ENCODE measurements at regions not wholly inside any gene's neighbourhood (a gene's known extent, or its start where the extent isn't known, plus 50 kb on each side); places are given as distances from the start of the nearest gene placed in this dataset.
"Not testable (repeated sequence)": the region's sequence is repeated elsewhere in the genome, so short reads cannot be mapped to it uniquely, and the experiment has no call there.

DNA sequence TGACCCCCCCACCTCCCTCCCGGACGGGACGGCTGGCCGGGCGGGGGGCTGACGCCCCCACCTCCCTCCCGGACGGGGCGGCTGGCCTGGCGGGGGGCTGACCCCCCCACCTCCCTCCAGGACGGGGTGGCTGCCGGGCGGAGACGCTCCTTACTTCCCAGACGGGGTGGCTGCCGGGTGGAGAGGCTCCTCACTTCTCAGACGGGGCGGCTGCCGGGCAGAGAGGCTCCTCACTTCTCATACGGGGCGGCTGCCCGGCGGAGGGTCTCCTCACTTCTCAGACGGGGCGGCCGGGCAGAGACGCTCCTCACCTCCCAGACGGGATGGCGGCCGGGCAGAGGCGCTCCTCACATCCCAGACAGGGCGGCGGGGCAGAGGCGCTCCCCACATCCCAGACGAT lies 84.7 kb downstream of the OR2B2 start:
- not testable (repeated sequence) for DNase-seq (ENCODE audit: low read depth in 4 of 4, low spot score in 3 of 4)

DNA sequence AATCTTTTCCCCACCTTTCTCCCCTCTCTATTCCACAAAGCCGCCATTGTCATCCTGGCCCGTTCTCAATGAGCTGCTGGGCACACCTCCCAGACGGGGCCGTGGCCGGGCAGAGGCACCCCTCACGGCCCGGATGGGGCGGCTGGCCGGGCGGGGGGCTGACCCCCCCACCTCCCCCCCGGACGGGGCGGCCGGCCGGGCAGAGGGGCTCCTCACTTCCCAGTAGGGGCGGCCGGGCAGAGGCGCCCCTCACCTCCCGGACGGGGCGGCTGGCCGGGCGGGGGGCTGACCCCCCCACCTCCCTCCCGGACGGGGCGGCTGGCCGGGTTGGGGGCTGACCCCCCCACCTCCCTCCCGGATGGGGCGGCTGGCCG lies 85.6 kb downstream of the OR2B2 start:
- DNase-seq (ENCODE audit: low read depth in 4 of 4, low spot score in 3 of 4), result not testable (repeated sequence)

DNA sequence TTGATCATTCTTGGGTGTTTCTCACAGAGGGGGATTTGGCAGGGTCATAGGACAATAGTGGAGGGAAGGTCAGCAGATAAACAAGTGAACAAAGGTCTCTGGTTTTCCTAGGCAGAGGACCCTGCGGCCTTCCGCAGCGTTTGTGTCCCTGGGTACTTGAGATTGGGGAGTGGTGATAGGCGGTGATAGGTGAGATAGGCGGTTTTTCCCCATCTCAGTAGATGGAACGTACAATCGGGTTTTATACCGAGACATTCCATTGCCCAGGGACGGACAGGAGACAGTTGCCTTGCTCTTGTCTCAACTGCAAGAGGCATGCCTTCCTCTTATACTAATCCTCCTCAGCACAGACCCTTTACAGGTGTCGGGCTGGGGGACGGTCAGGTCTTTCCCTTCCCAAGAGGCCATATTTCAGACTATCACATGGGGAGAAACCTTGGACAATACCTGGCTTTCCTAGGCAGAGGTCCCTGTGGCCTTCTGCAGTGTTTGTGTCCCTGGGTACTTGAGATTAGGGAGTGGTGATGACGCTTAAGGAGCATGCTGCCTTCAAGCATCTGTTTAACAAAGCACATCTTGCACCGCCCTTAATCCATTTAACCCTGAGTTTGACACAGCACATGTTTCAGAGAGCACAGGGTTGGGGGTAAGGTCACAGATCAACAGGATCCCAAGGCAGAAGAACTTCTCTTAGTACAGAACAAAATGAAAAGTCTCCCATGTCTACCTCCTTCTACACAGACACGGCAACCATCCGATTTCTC lies 86.2 kb downstream of the OR2B2 start:
- DNase-seq (ENCODE audit: low read depth in 4 of 4, low spot score in 3 of 4), result not testable (repeated sequence)

DNA sequence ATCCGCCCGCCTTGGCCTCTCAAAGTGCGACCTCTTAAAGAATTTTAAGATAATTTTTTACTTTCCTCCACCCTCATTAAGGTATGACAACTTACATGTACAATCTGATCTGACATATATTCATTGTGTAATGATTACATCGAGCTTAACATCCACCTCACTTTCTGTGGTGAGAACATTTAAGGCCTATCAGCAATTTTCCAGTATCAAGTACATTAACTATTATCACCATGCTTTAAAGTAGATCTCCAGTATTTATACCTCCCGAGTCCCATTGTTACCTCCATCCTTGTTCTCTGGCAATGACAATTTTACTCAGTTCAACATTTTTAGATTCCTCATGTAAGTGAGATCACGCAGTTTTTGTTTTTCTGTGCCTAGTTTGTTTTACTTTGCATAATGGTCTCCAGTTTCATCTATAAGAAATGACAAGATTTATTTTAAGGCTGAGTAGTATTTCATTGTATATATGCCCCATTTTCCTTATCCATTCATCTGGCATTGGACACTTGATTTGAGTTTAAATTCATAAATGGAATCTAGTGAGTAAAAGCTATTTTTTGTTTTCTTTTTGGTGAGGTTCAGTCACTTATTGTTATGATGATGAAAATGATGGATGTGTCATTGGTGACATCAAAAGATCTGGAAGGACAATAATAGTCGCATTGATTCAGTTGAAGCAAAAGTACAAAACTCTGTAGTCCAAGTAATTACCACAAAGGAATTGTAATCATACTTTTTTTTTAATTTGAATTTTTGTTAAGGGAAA lies 87.0 kb downstream of the OR2B2 start:
- DNase-seq (ENCODE audit: low read depth in 4 of 4, low spot score in 3 of 4), result no peak

DNA sequence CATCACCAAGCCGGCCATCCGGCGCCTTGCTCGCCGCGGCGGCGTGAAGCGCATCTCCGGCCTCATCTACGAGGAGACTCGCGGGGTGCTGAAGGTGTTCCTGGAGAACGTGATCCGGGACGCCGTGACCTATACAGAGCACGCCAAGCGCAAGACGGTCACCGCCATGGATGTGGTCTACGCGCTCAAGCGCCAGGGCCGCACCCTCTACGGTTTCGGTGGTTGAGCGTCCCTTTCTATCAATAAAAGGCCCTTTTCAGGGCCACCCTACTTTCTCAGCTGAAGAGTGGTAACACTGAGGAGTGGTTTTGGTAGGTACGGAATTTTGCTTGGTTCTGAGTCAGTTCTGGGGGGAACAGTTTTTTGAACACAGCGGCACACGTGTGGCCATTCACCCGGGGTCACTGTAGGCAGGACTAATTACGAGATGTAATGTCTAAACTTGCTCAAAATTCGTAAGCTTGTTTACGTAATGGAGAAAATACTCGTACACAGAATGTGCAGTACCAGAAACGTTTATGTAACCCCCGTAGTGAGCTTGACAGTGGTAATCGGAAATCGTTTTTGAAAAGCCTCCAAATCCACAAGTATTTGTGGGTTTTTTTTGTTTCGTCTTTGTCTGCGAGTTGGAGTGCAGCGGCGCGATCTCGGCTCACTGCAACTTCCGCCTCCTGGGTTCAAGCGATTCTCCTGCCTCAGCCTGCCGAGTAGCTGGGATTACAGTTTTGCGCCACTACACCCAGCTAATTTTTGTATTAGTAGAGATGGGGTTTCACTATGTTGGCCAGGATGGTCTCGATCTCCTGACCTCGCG lies 87.8 kb downstream of the OR2B2 start:
- not testable (repeated sequence) for DNase-seq (ENCODE audit: low read depth in 4 of 4, low spot score in 3 of 4)

DNA sequence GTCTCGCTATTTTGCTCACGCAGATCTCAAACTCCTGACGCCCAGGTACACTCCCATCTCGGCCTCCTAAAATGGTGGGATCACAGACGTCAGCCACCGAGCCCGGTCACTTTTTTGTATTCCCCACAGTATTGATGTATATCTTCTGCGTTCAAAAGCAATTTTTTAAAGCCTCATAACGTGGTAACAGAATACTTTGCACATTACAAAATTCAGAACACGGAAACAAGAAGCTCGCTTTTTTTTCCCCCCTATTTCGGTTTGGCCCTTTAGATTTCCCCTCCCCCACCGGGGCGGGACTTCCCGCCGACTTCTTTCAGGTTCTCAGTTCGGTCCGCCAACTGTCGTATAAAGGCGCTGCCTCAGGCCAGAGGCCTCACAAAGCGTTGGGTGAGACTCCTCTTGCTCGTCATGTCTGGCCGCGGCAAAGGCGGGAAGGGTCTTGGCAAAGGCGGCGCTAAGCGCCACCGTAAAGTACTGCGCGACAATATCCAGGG lies 88.4 kb downstream of the OR2B2 start:
- DNase-seq (ENCODE audit: low read depth in 4 of 4, low spot score in 3 of 4), result not testable (repeated sequence)

DNA sequence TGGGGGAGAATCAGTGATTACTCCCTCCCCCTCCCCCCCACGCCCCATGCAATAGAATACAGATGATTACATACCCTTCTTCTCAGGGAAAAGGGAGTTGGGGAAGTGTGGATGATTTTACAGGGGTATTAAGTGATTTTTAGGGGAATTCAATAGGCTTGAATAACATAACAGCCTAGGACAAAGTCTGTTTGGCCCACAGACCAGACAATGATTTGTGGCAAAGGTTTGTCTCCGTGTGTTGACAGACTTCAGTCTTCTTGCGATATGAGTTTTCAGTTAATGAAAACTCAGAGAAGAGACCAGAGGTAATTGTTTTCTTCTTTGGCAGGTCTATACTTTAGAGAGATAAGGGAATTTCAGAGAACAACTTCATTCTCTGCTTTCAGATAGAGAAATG lies 95.3 kb downstream of the OR2B2 start:
- no peak for DNase-seq (ENCODE audit: low read depth in 4 of 4, low spot score in 3 of 4)

DNA sequence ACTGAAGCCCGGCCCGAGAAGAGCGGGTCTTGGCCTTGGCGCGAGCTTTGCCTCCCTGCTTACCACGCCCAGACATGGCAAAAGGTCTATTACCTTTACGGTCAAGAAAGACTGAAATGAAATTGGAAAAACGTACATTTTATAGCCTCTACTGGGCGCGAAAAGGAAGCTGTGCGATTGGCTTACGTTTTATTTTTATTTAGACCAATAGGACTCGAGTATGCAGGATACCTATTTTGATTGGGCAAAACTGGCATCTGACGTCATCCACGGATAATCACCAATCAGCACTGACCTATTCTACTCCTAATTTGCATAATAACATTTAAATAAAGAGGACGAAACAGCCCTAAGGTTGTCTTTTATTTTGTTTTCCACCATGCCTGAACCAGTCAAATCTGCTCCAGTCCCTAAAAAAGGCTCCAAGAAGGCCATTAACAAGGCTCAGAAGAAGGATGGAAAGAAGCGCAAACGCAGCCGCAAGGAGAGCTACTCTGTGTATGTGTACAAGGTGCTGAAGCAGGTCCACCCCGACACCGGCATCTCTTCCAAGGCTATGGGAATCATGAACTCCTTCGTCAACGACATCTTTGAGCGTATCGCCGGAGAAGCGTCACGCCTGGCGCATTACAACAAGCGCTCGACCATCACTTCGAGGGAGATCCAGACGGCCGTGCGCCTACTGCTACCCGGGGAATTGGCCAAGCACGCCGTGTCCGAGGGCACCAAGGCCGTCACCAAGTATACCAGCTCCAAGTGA lies 97.4 kb downstream of the OR2B2 start:
- peak in 2 of 4 donors; percentile 94 for DNase-seq (ENCODE audit: low read depth in 4 of 4, low spot score in 3 of 4)

DNA sequence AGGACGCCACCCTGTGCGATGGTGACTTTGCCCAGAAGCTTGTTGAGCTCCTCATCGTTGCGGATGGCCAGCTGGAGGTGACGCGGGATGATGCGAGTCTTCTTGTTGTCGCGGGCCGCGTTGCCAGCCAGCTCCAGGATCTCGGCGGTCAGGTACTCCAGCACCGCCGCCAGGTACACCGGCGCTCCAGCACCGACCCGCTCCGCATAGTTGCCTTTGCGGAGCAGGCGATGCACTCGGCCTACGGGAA lies 97.9 kb downstream of the OR2B2 start:
- not testable (repeated sequence) for DNase-seq (ENCODE audit: low read depth in 4 of 4, low spot score in 3 of 4)

DNA sequence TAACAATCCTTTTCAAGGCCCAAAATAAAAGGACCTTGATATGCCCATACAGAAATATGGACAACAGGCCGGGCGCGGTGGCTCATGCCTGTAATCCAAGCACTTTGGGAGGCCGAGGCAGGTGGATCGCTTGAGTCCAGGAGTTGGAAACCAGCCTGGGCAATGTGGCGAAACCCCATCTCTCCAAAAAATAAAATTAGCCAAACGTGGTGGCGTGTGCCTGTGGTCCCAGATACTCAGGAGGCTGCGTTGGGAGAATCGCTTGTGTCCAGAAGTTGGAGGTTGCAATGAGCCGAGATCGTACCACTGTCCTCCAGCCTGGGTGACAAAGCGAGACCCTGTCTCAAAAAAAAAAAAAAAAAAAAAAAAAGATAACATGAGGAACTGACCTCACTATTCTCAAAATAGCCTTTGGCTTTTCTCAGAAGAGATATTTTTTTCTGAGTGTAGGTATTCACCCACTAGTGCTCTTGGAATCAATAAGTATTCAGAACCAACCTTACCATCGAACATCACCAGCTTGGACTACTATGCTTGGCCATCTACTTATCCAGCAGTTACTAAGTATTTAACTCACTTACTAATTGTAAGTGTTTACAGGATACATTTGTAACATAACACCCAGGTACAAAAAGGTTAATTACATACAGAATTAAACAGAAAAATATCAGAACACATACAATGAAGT lies 99.2 kb downstream of the OR2B2 start:
- no peak for DNase-seq (ENCODE audit: low read depth in 4 of 4, low spot score in 3 of 4)

DNA sequence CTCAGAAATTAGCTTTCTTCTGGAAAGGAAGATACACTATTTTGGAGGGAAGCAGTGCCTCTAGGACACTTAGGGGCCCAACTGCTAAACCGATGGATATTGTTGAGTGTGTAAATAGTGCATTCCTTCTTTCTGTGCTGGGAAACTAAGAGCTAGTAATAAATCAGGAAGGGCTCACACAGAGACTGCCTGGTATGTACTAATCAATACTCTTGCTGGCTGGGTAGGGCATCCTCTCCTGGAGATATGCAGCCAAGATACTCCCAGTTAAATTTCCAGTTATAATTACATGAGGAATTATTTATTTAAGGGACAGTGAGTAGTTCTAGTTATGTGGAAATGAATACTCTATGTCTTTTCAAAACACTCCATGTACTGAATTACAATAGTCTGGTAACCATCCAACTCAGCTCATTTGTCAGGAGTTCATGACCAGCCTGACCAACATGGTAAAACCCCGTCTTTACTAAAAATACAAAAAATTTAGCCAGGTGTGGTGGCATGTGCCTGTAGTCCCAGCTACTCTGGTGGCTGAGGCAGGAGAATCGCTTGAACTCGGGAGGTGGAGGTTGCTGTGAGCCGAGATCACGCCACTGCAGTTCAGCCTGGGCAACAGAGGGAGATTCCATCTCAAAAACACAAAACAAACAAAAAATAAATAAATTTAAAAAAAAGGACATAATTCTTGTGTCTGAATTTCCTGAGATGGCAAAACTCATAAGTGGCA lies 100.0 kb downstream of the OR2B2 start:
- no peak for DNase-seq (ENCODE audit: low read depth in 4 of 4, low spot score in 3 of 4)

DNA sequence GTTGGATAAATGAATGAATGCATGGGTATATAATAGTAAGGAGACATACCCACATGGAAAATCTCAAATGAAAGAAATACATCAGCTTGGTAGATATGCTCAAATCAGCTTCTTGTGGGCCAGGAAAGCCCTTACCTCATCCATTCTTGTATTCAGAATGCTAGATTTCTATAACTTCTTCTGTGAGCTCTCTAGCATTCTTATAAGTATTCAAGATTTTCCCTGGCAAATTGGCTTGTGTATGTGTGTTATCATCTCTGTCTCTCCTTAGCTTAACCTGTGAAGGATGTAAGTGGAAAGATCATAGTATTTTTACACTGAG lies 100.8 kb downstream of the OR2B2 start:
- no peak for DNase-seq (ENCODE audit: low read depth in 4 of 4, low spot score in 3 of 4)

DNA sequence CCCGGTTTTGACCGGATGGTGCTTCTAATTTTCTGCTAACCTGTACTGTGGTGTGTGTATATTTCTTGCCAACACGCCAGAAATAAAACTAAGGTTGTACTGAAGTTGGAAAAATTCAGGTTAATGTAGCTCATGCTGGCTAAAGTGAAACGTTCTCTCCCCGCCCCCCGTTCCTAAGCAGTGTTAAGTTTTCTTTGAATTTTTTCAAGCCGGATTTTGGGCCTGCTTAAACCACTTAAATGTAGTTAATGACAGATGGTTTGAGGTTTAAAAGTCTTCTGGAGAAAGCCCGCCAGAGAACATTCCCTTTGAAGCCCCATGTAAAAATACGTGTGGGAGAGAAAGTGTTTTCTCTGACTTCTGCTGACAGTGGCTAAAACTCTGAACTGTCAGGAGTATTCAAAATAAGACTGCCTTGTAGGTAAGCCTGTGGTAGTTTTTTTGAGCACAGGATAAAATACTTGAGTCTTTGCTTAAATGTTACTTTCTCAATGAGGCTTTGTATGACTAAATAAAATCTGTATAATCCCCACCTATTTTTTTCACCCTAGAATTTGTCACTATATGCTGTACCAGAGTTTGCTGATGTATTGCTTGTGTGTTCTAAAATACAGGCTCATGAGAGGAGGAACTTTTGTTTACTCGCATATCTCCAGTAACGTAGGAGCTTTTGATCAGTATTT lies 101.3 kb downstream of the OR2B2 start:
- DNase-seq (ENCODE audit: low read depth in 4 of 4, low spot score in 3 of 4), result no peak

DNA sequence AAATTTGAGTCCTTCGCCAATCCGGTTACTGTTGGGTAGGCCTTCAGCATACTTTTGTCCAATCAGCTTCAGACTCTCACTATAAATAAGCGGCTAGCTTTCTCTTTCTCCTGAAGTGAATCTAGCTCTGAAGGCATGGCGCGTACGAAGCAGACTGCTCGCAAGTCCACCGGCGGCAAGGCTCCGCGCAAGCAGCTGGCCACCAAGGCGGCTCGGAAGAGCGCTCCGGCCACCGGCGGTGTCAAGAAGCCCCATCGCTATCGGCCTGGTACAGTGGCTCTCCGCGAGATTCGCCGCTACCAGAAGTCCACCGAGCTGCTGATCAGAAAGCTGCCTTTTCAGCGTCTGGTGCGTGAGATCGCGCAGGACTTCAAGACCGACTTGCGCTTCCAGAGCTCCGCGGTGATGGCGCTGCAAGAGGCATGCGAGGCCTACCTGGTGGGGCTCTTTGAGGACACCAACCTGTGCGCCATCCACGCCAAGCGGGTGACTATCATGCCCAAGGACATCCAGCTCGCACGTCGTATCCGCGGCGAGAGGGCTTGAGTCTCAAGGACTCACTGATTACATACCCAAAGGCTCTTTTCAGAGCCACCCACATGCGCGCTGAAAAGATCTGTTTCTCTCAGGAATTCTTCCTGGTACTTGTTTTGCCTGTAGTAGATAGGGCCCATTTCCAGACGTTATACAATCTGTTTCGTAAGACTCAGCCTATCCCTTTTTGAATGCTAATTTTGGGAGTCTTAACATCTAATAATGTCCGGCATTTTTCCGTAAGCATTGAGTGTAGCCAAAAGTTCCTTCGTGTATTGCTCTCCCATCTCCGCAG lies 102.0 kb downstream of the OR2B2 start:
- DNase-seq (ENCODE audit: low read depth in 4 of 4, low spot score in 3 of 4), result peak; percentile 93 to 97 (median 96)

DNA sequence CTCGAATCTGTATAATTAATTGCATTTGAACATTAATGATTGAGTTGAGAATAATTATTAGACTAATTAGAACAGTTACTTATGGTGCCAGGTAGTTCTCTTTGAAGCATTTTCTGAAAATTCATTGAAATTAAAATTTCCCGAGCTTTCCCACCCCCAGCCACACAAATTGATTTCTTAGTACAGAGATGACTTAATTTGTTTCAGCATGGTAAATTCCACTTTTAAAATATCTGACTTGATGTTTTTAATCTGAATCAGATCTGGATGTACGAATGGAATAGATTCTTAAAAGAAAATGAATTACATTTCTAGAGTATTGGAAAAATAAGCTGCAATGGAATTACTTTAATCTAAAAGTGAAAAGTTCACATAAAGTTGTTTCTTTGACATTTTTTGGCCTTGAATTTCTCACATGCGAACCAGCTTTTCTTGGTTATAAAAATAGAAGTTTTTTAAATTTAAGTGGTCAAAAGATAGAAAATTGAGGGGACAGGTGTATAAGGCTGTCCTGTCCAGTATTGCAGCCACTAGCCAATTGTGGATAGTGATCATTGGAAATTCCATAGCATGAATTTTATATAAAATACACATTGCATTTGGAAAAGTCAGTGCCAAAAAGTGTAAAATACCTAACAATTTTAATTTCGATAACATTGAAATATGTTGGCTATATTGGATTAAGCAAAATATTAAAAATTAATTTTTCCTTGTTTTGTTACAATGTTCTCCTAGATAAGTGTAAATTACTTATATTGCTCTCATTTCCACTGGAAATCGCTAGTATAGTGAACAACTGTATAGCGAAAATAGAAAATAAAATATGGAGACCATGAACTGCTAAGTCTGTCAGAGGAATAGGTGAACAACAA lies 102.9 kb downstream of the OR2B2 start:
- no peak for DNase-seq (ENCODE audit: low read depth in 4 of 4, low spot score in 3 of 4)

DNA sequence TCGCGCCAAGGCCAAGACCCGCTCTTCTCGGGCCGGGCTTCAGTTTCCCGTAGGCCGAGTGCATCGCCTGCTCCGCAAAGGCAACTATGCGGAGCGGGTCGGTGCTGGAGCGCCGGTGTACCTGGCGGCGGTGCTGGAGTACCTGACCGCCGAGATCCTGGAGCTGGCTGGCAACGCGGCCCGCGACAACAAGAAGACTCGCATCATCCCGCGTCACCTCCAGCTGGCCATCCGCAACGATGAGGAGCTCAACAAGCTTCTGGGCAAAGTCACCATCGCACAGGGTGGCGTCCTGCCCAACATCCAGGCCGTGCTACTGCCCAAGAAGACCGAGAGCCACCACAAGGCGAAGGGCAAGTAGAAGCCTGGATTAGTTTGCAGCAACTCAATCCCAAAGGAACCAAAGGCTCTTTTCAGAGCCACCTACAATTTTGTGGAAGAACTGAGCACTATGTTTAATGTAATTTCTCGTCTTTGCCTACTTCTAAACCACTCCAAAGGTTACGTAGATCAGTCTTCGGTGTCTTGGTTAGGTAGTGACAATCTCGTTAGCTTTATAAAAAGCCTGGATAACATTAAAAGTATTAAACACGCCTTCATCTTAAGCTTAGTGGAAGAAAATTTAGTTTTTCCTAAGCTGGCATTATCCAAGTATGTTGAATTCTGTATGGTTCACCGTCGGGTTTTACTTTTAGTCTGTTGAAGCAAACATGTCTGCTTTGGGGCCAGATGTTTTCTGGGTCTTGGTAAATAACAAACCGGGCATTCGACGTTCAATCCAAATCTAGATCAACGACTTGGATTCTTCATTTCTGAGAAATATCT lies 103.7 kb downstream of the OR2B2 start:
- not testable (repeated sequence) for DNase-seq (ENCODE audit: low read depth in 4 of 4, low spot score in 3 of 4)

All from left renal pelvis (tissue), 4 donors.